ENCODE measurements at regions not wholly inside any gene's neighbourhood (a gene's known extent, or its start where the extent isn't known, plus 50 kb on each side); places are given as distances from the start of the nearest gene placed in this dataset.

- DNase-seq (ENCODE audit: low read depth in 6 of 9, low spot score in 9 of 9): no peak
- Histone ChIP-seq H3K9me3 (ENCODE audit: control insufficient read depth in 2 of 2, insufficient read depth in 1 of 2, low read length in 1 of 2) (no peaks in the 10 kb centered on the region), H3K27me3 (ENCODE audit: control insufficient read depth in 2 of 2, insufficient read depth in 1 of 2, low read length in 1 of 2) (no peaks in the 10 kb centered on the region), H3K4me3 (ENCODE audit: low read length in 2 of 2) (no peak overlapping the region), H3K4me1 (ENCODE audit: control insufficient read depth in 2 of 2, insufficient read depth in 2 of 2, low read length in 2 of 2) (no peaks in the 10 kb centered on the region), H3K36me3 (ENCODE audit: control insufficient read depth in 2 of 2, insufficient read depth in 2 of 2, low read length in 1 of 2) (no peaks in the 10 kb centered on the region), H3K27ac (ENCODE audit: low read depth in 1 of 2, low read length in 1 of 2) (no peak overlapping the region)
- 68% methylated on average over 9 of the region's 9 CpGs for WGBS
Measured at GRCh38 chr11:116229236-116229970, 543.4 kb downstream of the BUD13 start.

- Histone ChIP-seq H3K27me3 (ENCODE audit: control insufficient read depth in 2 of 2, insufficient read depth in 1 of 2, low read length in 1 of 2) (no peaks in the 10 kb centered on the region), H3K4me1 (ENCODE audit: control insufficient read depth in 2 of 2, insufficient read depth in 2 of 2, low read length in 2 of 2) (no peaks in the 10 kb centered on the region), H3K36me3 (ENCODE audit: control insufficient read depth in 2 of 2, insufficient read depth in 2 of 2, low read length in 1 of 2) (no peaks in the 10 kb centered on the region), H3K4me3 (ENCODE audit: low read length in 2 of 2) (no peak overlapping the region), H3K9me3 (ENCODE audit: control insufficient read depth in 2 of 2, insufficient read depth in 1 of 2, low read length in 1 of 2) (no peaks in the 10 kb centered on the region), H3K27ac (ENCODE audit: low read depth in 1 of 2, low read length in 1 of 2) (no peak overlapping the region)
- DNase-seq (ENCODE audit: low read depth in 6 of 9, low spot score in 9 of 9): no peak
- WGBS: 81% methylated on average over 3 of the region's 3 CpGs
Measured at GRCh38 chr11:116226731-116227130, 546.1 kb downstream of the BUD13 start.

GRCh38 chr11:116225784-116226585 is 546.8 kb downstream of the BUD13 start:
- no peak overlapping the region for H3K27ac ChIP-seq (ENCODE audit: low read depth in 1 of 2, low read length in 1 of 2)
- no peaks in the 10 kb centered on the region for H3K9me3 ChIP-seq (ENCODE audit: control insufficient read depth in 2 of 2, insufficient read depth in 1 of 2, low read length in 1 of 2)
- H3K4me3 ChIP-seq (ENCODE audit: low read length in 2 of 2): no peak overlapping the region
- no peaks in the 10 kb centered on the region for H3K4me1 ChIP-seq (ENCODE audit: control insufficient read depth in 2 of 2, insufficient read depth in 2 of 2, low read length in 2 of 2)
- WGBS: 82% methylated on average over 7 of the region's 7 CpGs
- no peaks in the 10 kb centered on the region for H3K36me3 ChIP-seq (ENCODE audit: control insufficient read depth in 2 of 2, insufficient read depth in 2 of 2, low read length in 1 of 2)
- no peak for DNase-seq (ENCODE audit: low read depth in 6 of 9, low spot score in 9 of 9)
- H3K27me3 ChIP-seq (ENCODE audit: control insufficient read depth in 2 of 2, insufficient read depth in 1 of 2, low read length in 1 of 2): no peaks in the 10 kb centered on the region

DNA sequence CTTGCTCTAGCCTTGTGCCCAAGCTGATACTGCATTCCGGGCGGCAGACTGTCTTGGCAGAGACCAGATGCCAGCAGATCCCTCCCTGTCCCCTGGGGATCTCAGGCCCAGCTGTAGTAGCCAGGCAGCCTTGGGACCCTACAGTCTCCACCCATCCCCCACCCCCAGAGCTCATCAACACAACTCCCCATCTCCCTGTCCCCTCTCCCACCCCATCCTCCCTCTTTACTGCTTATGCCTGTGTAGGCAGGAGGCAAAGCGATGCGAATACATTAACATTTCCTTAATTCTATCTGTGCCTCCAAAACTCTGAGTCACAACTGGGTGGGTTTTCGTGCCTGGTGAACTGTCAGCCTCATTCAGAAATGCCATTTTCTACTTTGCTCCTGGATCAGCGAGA is 547.6 kb downstream of the BUD13 start:
- 77% methylated on average over 6 of the region's 6 CpGs for WGBS

DNA sequence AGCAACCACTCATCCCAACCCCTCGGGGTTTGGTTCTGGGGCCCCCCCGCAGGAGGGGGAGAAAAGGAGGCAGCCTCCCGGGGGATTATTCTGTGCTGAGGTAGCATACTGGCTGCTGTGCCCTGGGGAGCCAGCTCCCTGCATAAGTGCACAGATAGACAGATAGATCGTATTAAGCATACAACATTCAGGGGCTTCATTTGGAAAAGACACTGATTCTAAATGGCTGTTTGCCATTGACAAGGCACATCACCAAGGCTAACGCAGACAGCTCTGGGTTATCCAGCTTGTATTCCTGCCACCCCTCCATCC is 547.9 kb downstream of the BUD13 start:
- Histone ChIP-seq H3K4me3 (ENCODE audit: low read length in 2 of 2) (no peak overlapping the region), H3K27ac (ENCODE audit: low read depth in 1 of 2, low read length in 1 of 2) (no peak overlapping the region), H3K4me1 (ENCODE audit: control insufficient read depth in 2 of 2, insufficient read depth in 2 of 2, low read length in 2 of 2) (no peaks in the 10 kb centered on the region), H3K36me3 (ENCODE audit: control insufficient read depth in 2 of 2, insufficient read depth in 2 of 2, low read length in 1 of 2) (no peaks in the 10 kb centered on the region), H3K9me3 (ENCODE audit: control insufficient read depth in 2 of 2, insufficient read depth in 1 of 2, low read length in 1 of 2) (no peaks in the 10 kb centered on the region), H3K27me3 (ENCODE audit: control insufficient read depth in 2 of 2, insufficient read depth in 1 of 2, low read length in 1 of 2) (no peaks in the 10 kb centered on the region)
- WGBS: 70% methylated on average over 5 of the region's 5 CpGs
- DNase-seq (ENCODE audit: low read depth in 6 of 9, low spot score in 9 of 9): no peak

More for the DNA sequence above, 547.6 kb downstream of the BUD13 start:
- H3K36me3 ChIP-seq (ENCODE audit: control insufficient read depth in 2 of 2, insufficient read depth in 2 of 2, low read length in 1 of 2): no peaks in the 10 kb centered on the region
- no peaks in the 10 kb centered on the region for H3K9me3 ChIP-seq (ENCODE audit: control insufficient read depth in 2 of 2, insufficient read depth in 1 of 2, low read length in 1 of 2)
- DNase-seq (ENCODE audit: low read depth in 6 of 9, low spot score in 9 of 9): no peak
- H3K4me3 ChIP-seq (ENCODE audit: low read length in 2 of 2): no peak overlapping the region
- H3K27me3 ChIP-seq (ENCODE audit: control insufficient read depth in 2 of 2, insufficient read depth in 1 of 2, low read length in 1 of 2): no peaks in the 10 kb centered on the region
- no peak overlapping the region for H3K27ac ChIP-seq (ENCODE audit: low read depth in 1 of 2, low read length in 1 of 2)
- H3K4me1 ChIP-seq (ENCODE audit: control insufficient read depth in 2 of 2, insufficient read depth in 2 of 2, low read length in 2 of 2): no peaks in the 10 kb centered on the region

DNA sequence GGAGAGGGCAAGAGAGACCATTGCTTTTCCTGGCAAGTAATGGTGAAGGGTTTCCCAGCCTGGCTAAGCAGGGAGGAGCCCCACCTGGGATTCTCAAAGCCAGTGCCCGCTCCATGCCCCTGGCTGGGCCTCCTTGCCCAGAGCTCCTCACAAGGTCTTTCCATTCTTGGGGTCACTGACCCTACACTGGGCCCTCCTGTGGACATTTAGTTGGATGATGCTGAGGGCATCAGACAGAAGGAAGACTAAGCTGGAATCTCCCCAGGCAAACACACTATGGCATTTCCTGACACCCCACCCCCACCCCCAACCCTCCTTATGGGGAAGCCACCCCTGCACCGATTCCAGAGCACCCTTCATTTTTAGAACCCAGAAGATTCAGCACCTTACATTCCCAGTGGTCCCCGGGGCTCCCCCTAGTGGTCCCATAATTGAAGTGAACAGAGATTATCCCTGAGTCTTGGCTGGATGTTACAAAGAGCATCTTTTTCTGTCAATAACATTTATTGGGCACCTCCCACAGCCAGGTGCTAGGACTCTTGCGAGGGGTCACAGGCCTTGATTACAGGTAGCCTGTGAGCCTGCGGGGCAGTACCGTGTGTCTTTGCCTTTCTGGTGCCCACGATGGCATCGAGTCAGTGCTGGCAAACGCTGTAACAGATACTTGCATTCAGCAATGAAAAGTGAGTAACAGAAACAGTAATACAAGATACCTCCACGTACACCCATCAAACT is 548.5 kb downstream of the BUD13 start:
- H3K4me3 ChIP-seq (ENCODE audit: low read length in 2 of 2): no peak overlapping the region
- 49% methylated on average over 10 of the region's 10 CpGs for WGBS
- H3K27ac ChIP-seq (ENCODE audit: low read depth in 1 of 2, low read length in 1 of 2): no peak overlapping the region
- no peaks in the 10 kb centered on the region for H3K9me3 ChIP-seq (ENCODE audit: control insufficient read depth in 2 of 2, insufficient read depth in 1 of 2, low read length in 1 of 2)
- DNase-seq (ENCODE audit: low read depth in 6 of 9, low spot score in 9 of 9): peak in 7 of 9 donors; percentile 8 to 44 (median 22)
- no peaks in the 10 kb centered on the region for H3K27me3 ChIP-seq (ENCODE audit: control insufficient read depth in 2 of 2, insufficient read depth in 1 of 2, low read length in 1 of 2)
- H3K4me1 ChIP-seq (ENCODE audit: control insufficient read depth in 2 of 2, insufficient read depth in 2 of 2, low read length in 2 of 2): no peaks in the 10 kb centered on the region
- H3K36me3 ChIP-seq (ENCODE audit: control insufficient read depth in 2 of 2, insufficient read depth in 2 of 2, low read length in 1 of 2): no peaks in the 10 kb centered on the region

GRCh38 chr11:116221351-116221750 is 551.4 kb downstream of the BUD13 start:
- H3K9me3 ChIP-seq (ENCODE audit: control insufficient read depth in 2 of 2, insufficient read depth in 1 of 2, low read length in 1 of 2): no peaks in the 10 kb centered on the region
- 77% methylated on average over 2 of the region's 2 CpGs for WGBS
- H3K27me3 ChIP-seq (ENCODE audit: control insufficient read depth in 2 of 2, insufficient read depth in 1 of 2, low read length in 1 of 2): no peaks in the 10 kb centered on the region
- no peaks in the 10 kb centered on the region for H3K4me1 ChIP-seq (ENCODE audit: control insufficient read depth in 2 of 2, insufficient read depth in 2 of 2, low read length in 2 of 2)
- H3K36me3 ChIP-seq (ENCODE audit: control insufficient read depth in 2 of 2, insufficient read depth in 2 of 2, low read length in 1 of 2): no peaks in the 10 kb centered on the region
- H3K27ac ChIP-seq (ENCODE audit: low read depth in 1 of 2, low read length in 1 of 2): no peak overlapping the region
- no peak overlapping the region for H3K4me3 ChIP-seq (ENCODE audit: low read length in 2 of 2)
- no peak for DNase-seq (ENCODE audit: low read depth in 6 of 9, low spot score in 9 of 9)

DNA sequence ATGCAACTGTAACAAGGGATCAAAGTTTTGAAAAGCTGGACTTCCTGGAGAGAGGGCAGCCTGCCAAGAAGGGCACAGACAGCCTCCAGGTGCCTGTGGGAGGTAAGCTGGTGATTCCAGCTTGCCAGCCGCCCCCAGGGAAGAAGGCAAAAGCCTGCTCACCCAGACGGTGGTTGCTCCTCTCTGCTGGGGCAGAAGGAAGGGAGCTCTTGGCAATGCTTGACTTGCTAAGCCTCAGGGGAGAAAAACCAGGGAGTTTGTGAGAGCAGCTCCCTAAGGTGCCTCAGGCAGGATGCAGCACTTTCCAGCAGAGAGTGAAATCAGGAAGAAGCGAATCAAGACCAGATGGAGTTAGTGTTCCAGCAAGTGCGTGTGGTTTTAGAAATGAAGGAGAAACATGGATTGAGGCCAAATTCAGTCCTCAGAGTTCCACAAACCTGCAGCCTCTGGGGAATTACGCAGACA is 553.6 kb downstream of the BUD13 start:
- Histone ChIP-seq H3K36me3 (ENCODE audit: control insufficient read depth in 2 of 2, insufficient read depth in 2 of 2, low read length in 1 of 2) (no peaks in the 10 kb centered on the region), H3K27ac (ENCODE audit: low read depth in 1 of 2, low read length in 1 of 2) (no peak overlapping the region), H3K4me3 (ENCODE audit: low read length in 2 of 2) (no peak overlapping the region), H3K27me3 (ENCODE audit: control insufficient read depth in 2 of 2, insufficient read depth in 1 of 2, low read length in 1 of 2) (no peaks in the 10 kb centered on the region), H3K9me3 (ENCODE audit: control insufficient read depth in 2 of 2, insufficient read depth in 1 of 2, low read length in 1 of 2) (no peaks in the 10 kb centered on the region), H3K4me1 (ENCODE audit: control insufficient read depth in 2 of 2, insufficient read depth in 2 of 2, low read length in 2 of 2) (no peaks in the 10 kb centered on the region)
- WGBS: 77% methylated on average over 5 of the region's 5 CpGs
- DNase-seq (ENCODE audit: low read depth in 6 of 9, low spot score in 9 of 9): no peak

DNA sequence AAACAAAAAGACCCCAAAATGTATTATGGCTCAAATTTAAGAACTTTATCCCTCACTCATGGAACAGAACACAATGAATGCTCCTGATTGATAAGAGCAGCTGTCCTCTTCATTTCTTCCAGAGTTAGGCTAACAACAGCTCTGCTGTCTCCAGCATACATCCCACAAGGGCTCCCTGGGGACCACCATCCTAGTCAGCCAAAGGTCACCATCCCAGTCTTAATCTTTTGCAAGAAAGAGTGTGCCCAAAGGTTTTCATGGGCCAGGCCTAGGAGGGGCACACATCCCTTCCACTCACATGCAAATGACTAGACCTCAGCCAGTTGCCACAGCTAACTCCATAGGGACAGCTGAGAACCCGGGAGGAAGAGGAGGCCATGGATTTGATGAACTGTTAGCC is 555.3 kb downstream of the BUD13 start:
- H3K27ac ChIP-seq (ENCODE audit: low read depth in 1 of 2, low read length in 1 of 2): no peak overlapping the region
- H3K27me3 ChIP-seq (ENCODE audit: control insufficient read depth in 2 of 2, insufficient read depth in 1 of 2, low read length in 1 of 2): no peaks in the 10 kb centered on the region
- no peaks in the 10 kb centered on the region for H3K9me3 ChIP-seq (ENCODE audit: control insufficient read depth in 2 of 2, insufficient read depth in 1 of 2, low read length in 1 of 2)
- 91% methylated on average over 1 of the region's 1 CpG for WGBS
- no peaks in the 10 kb centered on the region for H3K4me1 ChIP-seq (ENCODE audit: control insufficient read depth in 2 of 2, insufficient read depth in 2 of 2, low read length in 2 of 2)
- H3K4me3 ChIP-seq (ENCODE audit: low read length in 2 of 2): no peak overlapping the region
- DNase-seq (ENCODE audit: low read depth in 6 of 9, low spot score in 9 of 9): no peak
- no peaks in the 10 kb centered on the region for H3K36me3 ChIP-seq (ENCODE audit: control insufficient read depth in 2 of 2, insufficient read depth in 2 of 2, low read length in 1 of 2)

All from thymus (tissue), 11 donors.